ENCODE measurements at regions not wholly inside any gene's neighbourhood (a gene's known extent, or its start where the extent isn't known, plus 50 kb on each side); places are given as distances from the start of the nearest gene placed in this dataset.
"Not testable (repeated sequence)": the region's sequence is repeated elsewhere in the genome, so short reads cannot be mapped to it uniquely, and the experiment has no call there.

DNA sequence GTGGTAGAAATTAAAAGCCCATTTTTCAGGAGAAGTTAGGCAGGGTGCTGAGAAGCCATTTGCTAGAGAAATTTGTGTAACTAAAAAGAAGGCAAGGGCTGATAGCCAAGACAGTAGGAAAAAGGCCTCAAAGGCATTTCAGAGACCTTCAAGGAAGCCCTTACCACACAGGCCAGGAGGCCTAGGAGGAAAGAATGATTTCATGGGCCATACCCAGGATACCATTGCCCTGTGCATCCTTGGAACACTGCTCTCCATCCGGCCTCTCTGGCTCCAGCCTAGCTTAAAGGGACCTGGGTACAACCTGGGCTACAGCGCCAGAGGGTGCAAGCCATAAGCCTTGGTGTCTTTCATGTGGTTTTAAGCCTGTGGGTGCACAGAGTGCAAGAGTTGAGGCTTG is 193.6 kb upstream of the GRM7 start:
- no peak overlapping the region for H3K4me3 ChIP-seq (ENCODE audit: low read depth, low read length)
- DNase-seq (ENCODE audit: low read depth), result no peak
- TF ChIP-seq, protein P1, sequence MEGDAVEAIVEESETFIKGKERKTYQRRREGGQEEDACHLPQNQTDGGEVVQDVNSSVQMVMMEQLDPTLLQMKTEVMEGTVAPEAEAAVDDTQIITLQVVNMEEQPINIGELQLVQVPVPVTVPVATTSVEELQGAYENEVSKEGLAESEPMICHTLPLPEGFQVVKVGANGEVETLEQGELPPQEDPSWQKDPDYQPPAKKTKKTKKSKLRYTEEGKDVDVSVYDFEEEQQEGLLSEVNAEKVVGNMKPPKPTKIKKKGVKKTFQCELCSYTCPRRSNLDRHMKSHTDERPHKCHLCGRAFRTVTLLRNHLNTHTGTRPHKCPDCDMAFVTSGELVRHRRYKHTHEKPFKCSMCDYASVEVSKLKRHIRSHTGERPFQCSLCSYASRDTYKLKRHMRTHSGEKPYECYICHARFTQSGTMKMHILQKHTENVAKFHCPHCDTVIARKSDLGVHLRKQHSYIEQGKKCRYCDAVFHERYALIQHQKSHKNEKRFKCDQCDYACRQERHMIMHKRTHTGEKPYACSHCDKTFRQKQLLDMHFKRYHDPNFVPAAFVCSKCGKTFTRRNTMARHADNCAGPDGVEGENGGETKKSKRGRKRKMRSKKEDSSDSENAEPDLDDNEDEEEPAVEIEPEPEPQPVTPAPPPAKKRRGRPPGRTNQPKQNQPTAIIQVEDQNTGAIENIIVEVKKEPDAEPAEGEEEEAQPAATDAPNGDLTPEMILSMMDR (IDR thresholded peaks at IDR 0.05; ENCODE audit: control insufficient read depth, extremely low read depth, insufficient read depth), result no peak

DNA sequence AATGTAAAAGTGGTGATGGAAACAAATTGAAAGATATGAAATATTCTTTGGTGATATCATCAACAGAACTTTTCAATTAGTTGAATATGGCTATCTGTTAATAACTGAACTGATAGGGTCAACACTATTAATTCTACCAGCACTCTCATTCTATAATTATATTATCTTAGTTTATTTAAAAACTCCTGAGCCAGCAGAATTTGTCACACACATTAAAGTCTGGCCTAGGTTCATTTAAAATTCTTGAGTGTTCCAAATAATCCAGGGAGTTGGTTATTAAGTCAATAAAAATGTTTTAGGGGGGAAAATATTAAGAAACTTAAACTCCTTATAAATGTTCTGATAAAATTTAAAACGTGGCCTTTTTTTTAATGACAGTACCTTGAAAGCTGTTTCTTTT is 189.6 kb upstream of the GRM7 start:
- no peak overlapping the region for H3K4me3 ChIP-seq (ENCODE audit: low read depth, low read length)
- no peak for DNase-seq (ENCODE audit: low read depth)
- TF ChIP-seq, protein P1 (IDR thresholded peaks at IDR 0.05; ENCODE audit: control insufficient read depth, extremely low read depth, insufficient read depth), result no peak

DNA sequence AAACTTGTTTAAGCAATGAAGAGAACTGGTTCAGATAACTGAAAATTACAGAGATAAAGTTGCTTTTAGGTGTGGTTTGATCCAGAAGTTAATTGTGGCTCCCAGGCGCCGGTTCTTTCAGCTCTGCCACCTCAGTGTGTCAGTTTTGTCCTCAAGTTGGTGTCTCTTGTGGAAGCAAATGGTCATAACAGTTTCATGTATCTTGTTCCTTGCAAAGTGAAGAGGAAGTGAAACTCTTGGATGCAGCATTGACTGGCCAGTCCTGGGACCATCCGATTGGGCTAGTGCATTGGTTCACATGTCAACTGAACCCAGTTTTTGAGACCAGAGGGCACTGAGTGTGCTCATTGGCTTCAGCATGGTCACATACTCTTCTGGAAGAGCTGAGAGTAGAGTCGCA is 181.4 kb upstream of the GRM7 start:
- DNase-seq (ENCODE audit: low read depth), result no peak
- TF ChIP-seq, protein P1 (IDR thresholded peaks at IDR 0.05; ENCODE audit: control insufficient read depth, extremely low read depth, insufficient read depth), result no peak
- H3K4me3 ChIP-seq (ENCODE audit: low read depth, low read length), result no peak overlapping the region

DNA sequence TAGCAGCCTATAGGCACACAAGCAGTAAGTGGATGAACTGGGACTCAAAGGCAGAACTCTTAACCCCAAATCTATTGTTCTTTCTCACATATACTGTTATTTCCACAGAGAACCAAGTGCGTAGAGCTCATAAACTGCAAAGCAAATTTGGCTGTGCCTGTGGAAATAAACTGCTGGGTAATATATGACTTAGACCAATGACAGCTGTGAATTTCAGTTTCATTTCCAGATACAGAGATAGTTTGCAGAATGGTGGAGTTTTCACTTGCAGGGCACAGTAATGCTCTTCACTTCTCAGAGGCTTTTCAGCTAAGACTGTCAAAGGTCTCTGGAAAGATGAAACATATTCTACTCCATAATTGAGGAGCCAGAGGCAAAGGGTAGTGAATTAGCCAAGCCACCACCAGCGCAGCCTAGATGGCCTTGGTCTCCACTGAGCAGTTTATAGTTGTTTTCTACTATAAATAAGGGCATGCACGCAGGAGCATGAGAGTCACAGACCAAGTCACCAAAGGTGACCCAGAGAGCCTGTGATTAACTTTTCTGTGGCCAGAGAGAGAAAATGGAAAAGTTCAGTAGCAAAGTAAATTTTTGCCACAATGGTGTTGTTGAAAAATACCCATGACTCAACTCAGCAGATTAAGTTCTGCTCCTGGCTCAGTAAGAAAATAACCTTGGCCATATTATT is 180.7 kb upstream of the GRM7 start:
- TF ChIP-seq, protein P1 (IDR thresholded peaks at IDR 0.05; ENCODE audit: control insufficient read depth, extremely low read depth, insufficient read depth), result no peak
- H3K4me3 ChIP-seq (ENCODE audit: low read depth, low read length), result no peak overlapping the region
- no peak for DNase-seq (ENCODE audit: low read depth)

DNA sequence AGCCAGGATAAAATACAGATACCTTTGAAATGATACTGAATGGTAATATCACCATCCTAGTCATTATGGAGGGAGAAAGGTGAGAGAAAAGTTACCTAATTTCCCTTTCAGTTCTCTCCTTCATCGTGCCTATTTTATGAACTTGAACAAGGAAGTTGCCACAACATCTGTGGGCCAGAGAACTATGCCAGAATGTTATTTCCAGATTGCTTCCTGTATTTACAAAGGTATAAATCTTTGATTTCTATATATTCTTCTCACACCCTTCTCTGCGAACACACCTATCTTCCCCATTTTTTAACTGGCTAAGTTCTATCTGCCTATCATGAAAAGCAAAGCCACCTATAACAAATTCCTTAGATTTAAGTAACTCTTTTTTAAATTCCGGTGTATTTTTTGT is 163.6 kb upstream of the GRM7 start:
- TF ChIP-seq, protein P1 (IDR thresholded peaks at IDR 0.05; ENCODE audit: control insufficient read depth, extremely low read depth, insufficient read depth), result no peak
- no peak for DNase-seq (ENCODE audit: low read depth)
- H3K4me3 ChIP-seq (ENCODE audit: low read depth, low read length), result no peak overlapping the region

DNA sequence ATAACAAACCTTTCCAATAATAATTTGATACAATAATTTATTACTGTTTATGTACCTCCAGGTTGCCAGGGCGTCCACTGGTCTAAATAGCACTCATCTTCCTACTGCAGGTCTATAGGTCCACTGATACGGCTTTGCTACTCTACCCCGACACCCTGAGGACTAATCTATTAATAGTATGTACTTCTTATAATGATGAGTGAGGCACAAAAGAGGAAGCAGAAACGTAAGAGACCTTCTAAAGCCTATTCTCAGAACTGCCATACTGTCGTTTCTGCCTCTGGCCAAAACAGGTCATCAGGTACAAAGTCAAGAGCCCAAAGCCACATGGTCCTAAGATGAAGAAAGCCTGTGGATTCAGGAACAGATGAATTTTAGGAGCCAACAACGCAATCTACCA is 163.2 kb upstream of the GRM7 start:
- TF ChIP-seq, protein P1 (IDR thresholded peaks at IDR 0.05; ENCODE audit: control insufficient read depth, extremely low read depth, insufficient read depth), result no peak
- no peak for DNase-seq (ENCODE audit: low read depth)
- no peak overlapping the region for H3K4me3 ChIP-seq (ENCODE audit: low read depth, low read length)

DNA sequence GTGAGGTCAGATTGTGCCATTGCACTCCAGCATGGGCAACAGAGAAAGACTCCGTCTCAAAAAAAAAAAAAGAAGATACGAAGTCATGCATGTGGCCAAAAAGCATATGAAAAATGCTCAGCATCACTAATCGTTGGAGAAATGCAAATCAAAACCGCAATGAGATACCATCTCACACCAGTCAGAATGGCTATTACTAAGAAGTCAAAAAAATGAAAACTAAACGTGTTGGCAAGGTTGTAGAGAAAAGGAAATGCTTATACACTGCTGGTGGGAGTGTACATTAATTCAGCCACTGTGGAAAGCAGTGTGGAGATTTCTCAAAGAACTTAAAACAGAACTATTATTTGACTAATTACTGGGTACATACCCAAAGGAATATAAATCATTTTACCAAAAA is 156.1 kb upstream of the GRM7 start:
- not testable (repeated sequence) for H3K4me3 ChIP-seq (ENCODE audit: low read depth, low read length); DNase-seq (ENCODE audit: low read depth)
